ENCODE measurements at regions not wholly inside any gene's neighbourhood (a gene's known extent, or its start where the extent isn't known, plus 50 kb on each side); places are given as distances from the start of the nearest gene placed in this dataset.

DNA sequence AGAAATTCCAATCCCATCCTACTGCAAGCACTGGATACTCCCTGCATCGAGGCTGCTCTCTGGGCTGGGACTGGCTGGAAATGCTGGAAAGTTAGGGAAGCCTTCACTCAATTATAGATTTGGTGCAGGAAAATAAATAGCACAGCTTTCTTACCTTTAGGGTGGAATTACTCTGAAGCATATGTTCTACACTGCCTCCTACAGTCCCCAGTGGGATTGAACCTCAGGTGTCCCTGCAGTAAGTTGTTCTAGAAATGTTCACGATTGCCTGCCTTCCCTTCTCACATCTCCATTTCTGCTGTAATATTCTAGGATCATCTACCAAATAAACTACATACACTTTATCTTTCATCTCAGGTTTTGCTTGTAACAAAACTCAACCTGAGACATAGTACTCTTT, 536.7 kb upstream of the LMCD1 start:
- Histone ChIP-seq H3K9me3 (ENCODE audit: control insufficient read depth in 4 of 4, low read length in 3 of 4) (no peaks in the 10 kb centered on the region), H3K27ac (ENCODE audit: low read depth in 1 of 2, low read length in 2 of 2) (no peak overlapping the region), H3K4me1 (ENCODE audit: control insufficient read depth in 4 of 4, insufficient read depth in 4 of 4, low read length in 3 of 4) (no peaks in the 10 kb centered on the region), H3K27me3 (ENCODE audit: control insufficient read depth in 4 of 4, insufficient read depth in 4 of 4, low read length in 3 of 4) (no peaks in the 10 kb centered on the region), H3K9ac (ENCODE audit: low read depth in 1 of 2, low read length in 2 of 2) (no peak overlapping the region), H3K4me3 (ENCODE audit: low read depth in 1 of 3, low read length in 3 of 3) (no peak overlapping the region), H3K36me3 (ENCODE audit: control insufficient read depth in 4 of 4, insufficient read depth in 3 of 4, low read depth in 1 of 4, low read length in 3 of 4) (no peaks in the 10 kb centered on the region)
- WGBS: 68% methylated on average over 2 of the region's 2 CpGs
- DNase-seq (ENCODE audit: low spot score): no peak
- TF ChIP-seq EGR1 (IDR thresholded peaks at IDR 0.05; ENCODE audit: low read depth in 2 of 2) (no peak), YY1 (IDR thresholded peaks at IDR 0.05) (no peak), SP1 (IDR thresholded peaks at IDR 0.05) (no peak), FOXA2 (IDR thresholded peaks at IDR 0.05) (no peak), RAD21 (IDR thresholded peaks at IDR 0.05) (no peak), TAF1 (conservative IDR thresholded peaks at IDR 0.05) (no peak), GABPA (IDR thresholded peaks at IDR 0.05 in 1 of 2, conservative IDR thresholded peaks at IDR 0.05 in 1 of 2) (no peak), JUND (IDR thresholded peaks at IDR 0.05) (no peak), HNF4G (IDR thresholded peaks at IDR 0.05) (no peak), HNF4A (conservative IDR thresholded peaks at IDR 0.05) (no peak), RXRA (IDR thresholded peaks at IDR 0.05) (no peak), FOXA1 (IDR thresholded peaks at IDR 0.05) (no peak), NR2F2 (IDR thresholded peaks at IDR 0.05) (no peak)
- TF ChIP-seq, protein P1, sequence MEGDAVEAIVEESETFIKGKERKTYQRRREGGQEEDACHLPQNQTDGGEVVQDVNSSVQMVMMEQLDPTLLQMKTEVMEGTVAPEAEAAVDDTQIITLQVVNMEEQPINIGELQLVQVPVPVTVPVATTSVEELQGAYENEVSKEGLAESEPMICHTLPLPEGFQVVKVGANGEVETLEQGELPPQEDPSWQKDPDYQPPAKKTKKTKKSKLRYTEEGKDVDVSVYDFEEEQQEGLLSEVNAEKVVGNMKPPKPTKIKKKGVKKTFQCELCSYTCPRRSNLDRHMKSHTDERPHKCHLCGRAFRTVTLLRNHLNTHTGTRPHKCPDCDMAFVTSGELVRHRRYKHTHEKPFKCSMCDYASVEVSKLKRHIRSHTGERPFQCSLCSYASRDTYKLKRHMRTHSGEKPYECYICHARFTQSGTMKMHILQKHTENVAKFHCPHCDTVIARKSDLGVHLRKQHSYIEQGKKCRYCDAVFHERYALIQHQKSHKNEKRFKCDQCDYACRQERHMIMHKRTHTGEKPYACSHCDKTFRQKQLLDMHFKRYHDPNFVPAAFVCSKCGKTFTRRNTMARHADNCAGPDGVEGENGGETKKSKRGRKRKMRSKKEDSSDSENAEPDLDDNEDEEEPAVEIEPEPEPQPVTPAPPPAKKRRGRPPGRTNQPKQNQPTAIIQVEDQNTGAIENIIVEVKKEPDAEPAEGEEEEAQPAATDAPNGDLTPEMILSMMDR (IDR thresholded peaks at IDR 0.05; ENCODE audit: low read depth, low read length, missing input control): no peak
- TF ChIP-seq, protein P2, sequence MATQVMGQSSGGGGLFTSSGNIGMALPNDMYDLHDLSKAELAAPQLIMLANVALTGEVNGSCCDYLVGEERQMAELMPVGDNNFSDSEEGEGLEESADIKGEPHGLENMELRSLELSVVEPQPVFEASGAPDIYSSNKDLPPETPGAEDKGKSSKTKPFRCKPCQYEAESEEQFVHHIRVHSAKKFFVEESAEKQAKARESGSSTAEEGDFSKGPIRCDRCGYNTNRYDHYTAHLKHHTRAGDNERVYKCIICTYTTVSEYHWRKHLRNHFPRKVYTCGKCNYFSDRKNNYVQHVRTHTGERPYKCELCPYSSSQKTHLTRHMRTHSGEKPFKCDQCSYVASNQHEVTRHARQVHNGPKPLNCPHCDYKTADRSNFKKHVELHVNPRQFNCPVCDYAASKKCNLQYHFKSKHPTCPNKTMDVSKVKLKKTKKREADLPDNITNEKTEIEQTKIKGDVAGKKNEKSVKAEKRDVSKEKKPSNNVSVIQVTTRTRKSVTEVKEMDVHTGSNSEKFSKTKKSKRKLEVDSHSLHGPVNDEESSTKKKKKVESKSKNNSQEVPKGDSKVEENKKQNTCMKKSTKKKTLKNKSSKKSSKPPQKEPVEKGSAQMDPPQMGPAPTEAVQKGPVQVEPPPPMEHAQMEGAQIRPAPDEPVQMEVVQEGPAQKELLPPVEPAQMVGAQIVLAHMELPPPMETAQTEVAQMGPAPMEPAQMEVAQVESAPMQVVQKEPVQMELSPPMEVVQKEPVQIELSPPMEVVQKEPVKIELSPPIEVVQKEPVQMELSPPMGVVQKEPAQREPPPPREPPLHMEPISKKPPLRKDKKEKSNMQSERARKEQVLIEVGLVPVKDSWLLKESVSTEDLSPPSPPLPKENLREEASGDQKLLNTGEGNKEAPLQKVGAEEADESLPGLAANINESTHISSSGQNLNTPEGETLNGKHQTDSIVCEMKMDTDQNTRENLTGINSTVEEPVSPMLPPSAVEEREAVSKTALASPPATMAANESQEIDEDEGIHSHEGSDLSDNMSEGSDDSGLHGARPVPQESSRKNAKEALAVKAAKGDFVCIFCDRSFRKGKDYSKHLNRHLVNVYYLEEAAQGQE (IDR thresholded peaks at IDR 0.05): no peak
- TF ChIP-seq, protein P3, sequence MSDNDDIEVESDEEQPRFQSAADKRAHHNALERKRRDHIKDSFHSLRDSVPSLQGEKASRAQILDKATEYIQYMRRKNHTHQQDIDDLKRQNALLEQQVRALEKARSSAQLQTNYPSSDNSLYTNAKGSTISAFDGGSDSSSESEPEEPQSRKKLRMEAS (IDR thresholded peaks at IDR 0.05): no peak
- TF ChIP-seq, protein P4, sequence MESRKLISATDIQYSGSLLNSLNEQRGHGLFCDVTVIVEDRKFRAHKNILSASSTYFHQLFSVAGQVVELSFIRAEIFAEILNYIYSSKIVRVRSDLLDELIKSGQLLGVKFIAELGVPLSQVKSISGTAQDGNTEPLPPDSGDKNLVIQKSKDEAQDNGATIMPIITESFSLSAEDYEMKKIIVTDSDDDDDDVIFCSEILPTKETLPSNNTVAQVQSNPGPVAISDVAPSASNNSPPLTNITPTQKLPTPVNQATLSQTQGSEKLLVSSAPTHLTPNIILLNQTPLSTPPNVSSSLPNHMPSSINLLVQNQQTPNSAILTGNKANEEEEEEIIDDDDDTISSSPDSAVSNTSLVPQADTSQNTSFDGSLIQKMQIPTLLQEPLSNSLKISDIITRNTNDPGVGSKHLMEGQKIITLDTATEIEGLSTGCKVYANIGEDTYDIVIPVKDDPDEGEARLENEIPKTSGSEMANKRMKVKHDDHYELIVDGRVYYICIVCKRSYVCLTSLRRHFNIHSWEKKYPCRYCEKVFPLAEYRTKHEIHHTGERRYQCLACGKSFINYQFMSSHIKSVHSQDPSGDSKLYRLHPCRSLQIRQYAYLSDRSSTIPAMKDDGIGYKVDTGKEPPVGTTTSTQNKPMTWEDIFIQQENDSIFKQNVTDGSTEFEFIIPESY (IDR thresholded peaks at IDR 0.05): no peak
- TF ChIP-seq, protein P5, sequence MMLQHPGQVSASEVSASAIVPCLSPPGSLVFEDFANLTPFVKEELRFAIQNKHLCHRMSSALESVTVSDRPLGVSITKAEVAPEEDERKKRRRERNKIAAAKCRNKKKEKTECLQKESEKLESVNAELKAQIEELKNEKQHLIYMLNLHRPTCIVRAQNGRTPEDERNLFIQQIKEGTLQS (IDR thresholded peaks at IDR 0.05): no peak
